Hepatocyte (in vitro differentiated cells): ENCODE measurements at regions not wholly inside any gene's neighbourhood (a gene's known extent, or its start where the extent isn't known, plus 50 kb on each side); places are given as distances from the start of the nearest gene placed in this dataset.
"Not testable (repeated sequence)": the region's sequence is repeated elsewhere in the genome, so short reads cannot be mapped to it uniquely, and the experiment has no call there.

ENCODE experiments used
- DNase-seq: peaks from one replicate; pipeline ENCODE4 v3.0.0-alpha.2; 2016; ENCODE audit warnings: low spot score
- H2AFZ ChIP-seq: fragments of 200-600 bp; sonication (generic); 2 replicates; pipeline ENCODE4 v1.6.0; 2016; ENCODE audit warnings: antibody characterized with exemption, mild to moderate bottlenecking
- H3K27ac ChIP-seq: fragments of 200-600 bp; sonication (generic); 2 replicates; pipeline ENCODE4 v1.5.1; 2016; ENCODE audit warnings: mild to moderate bottlenecking
- H3K27me3 ChIP-seq: fragments of 200-600 bp; sonication (generic); 2 replicates; pipeline ENCODE4 v1.6.1; 2016
- H3K36me3 ChIP-seq: fragments of 200-600 bp; sonication (generic); replicated peaks from 2 replicates; pipeline ENCODE4 v1.5.1; 2016; ENCODE audit warnings: low read depth; ENCODE audit not compliant: insufficient read depth
- H3K4me1 ChIP-seq: fragments of 200-600 bp; sonication (generic); 2 replicates; pipeline ENCODE4 v1.5.1; 2016; ENCODE audit warnings: mild to moderate bottlenecking, moderate library complexity; ENCODE audit not compliant: insufficient read depth
- H3K4me2 ChIP-seq: fragments of 200-600 bp; sonication (generic); 2 replicates; pipeline ENCODE4 v1.6.0; 2016
- H3K4me3 ChIP-seq: fragments of 200-600 bp; sonication (generic); 2 replicates; pipeline ENCODE4 v1.5.1; 2016; ENCODE audit warnings: mild to moderate bottlenecking
- H3K79me2 ChIP-seq: fragments of 200-600 bp; sonication (generic); 2 replicates; pipeline ENCODE4 v1.6.0; 2017; ENCODE audit warnings: mild to moderate bottlenecking
- H3K9me2 ChIP-seq: fragments of 200-600 bp; sonication (generic); replicated peaks from 2 replicates; pipeline ENCODE4 v1.6.0; 2017; ENCODE audit warnings: mild to moderate bottlenecking; ENCODE audit not compliant: insufficient read depth
- H3K9me3 ChIP-seq: fragments of 200-600 bp; sonication (generic); 2 replicates; pipeline ENCODE4 v1.5.1; 2016; ENCODE audit warnings: low read depth, mild to moderate bottlenecking
- H4K20me1 ChIP-seq: fragments of 200-600 bp; sonication (generic); 2 replicates; pipeline ENCODE4 v1.6.0; 2016; ENCODE audit warnings: mild to moderate bottlenecking; ENCODE audit not compliant: insufficient read depth, poor library complexity, severe bottlenecking
- WGBS: methylation state at CpG from one replicate; pipeline ENCODE4 v1.1.6; 2016; ENCODE audit warnings: low lambda C conversion rate; ENCODE audit errors: missing lambda C conversion rate; 5-methylcytosine and 5-hydroxymethylcytosine counted together

DNA sequence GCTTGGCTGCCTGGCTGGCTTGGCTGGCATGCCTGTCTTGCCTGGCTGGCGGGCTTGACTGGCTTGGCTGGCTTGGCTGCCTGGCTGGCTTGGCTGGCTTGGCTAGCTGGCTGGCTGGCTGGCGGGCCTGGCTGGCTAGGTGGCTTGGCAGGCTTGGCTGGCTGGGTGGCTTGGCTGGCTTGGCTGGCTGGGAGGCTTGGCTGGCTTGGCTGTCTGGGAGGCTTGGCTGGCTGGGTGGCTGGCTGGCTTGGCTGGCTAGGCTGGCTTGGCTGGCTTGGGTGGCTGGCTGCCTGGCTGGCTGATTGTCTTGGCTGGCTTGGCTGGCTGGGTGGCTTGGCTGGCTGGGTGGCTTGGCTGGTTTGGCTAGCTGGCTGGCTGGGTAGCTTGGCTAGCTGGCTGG lies 2819.7 kb downstream of the RPIA start:
- not testable (repeated sequence) for DNase-seq, H3K27me3 ChIP-seq, H3K4me2 ChIP-seq, H3K4me3 ChIP-seq, H2AFZ ChIP-seq, H3K9me3 ChIP-seq, H4K20me1 ChIP-seq, H3K9me2 ChIP-seq, H3K36me3 ChIP-seq, H3K79me2 ChIP-seq, H3K4me1 ChIP-seq, H3K27ac ChIP-seq
- 84% methylated on average over 2 of the region's 2 CpGs for WGBS

GRCh38 chr2:91515966-91516365 lies 2824.5 kb downstream of the RPIA start:
- not testable (repeated sequence) for H3K27me3 ChIP-seq, H4K20me1 ChIP-seq, H2AFZ ChIP-seq, H3K4me1 ChIP-seq, H3K79me2 ChIP-seq, H3K36me3 ChIP-seq, H3K27ac ChIP-seq, H3K4me3 ChIP-seq, H3K9me2 ChIP-seq, H3K9me3 ChIP-seq, H3K4me2 ChIP-seq, DNase-seq
- WGBS = 74% methylated on average over 3 of the region's 3 CpGs

GRCh38 chr2:91516669-91517068 lies 2825.2 kb downstream of the RPIA start:
- not testable (repeated sequence) for H4K20me1 ChIP-seq, H3K79me2 ChIP-seq, H3K4me1 ChIP-seq, H3K9me3 ChIP-seq, DNase-seq, H3K4me2 ChIP-seq, H3K27ac ChIP-seq, H3K27me3 ChIP-seq, H2AFZ ChIP-seq, H3K9me2 ChIP-seq, H3K36me3 ChIP-seq, H3K4me3 ChIP-seq
- WGBS = 78% methylated on average over 6 of the region's 6 CpGs

DNA sequence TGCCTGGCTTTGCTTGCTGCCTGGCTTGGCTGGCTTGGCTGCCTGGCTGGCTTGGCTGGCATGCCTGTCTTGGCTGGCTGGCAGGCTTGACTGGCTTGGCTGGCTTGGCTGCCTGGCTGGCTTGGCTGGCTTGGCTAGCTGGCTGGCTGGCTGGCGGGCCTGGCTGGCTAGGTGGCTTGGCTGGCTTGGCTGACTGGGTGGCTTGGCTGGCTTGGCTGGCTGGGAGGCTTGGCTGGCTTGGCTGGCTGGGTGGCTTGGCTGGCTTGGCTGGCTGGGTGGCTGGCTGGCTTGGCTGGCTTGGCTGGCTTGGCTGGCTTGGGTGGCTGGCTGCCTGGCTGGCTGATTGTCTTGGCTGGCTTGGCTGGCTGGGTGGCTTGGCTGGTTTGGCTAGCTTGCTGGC lies 2826.4 kb downstream of the RPIA start:
- H3K27ac ChIP-seq, H3K27me3 ChIP-seq, H4K20me1 ChIP-seq, H2AFZ ChIP-seq, H3K4me3 ChIP-seq, H3K4me2 ChIP-seq, H3K79me2 ChIP-seq, DNase-seq, H3K4me1 ChIP-seq, H3K36me3 ChIP-seq, H3K9me2 ChIP-seq, H3K9me3 ChIP-seq: not testable (repeated sequence)
- WGBS = 86% methylated on average over 1 of the region's 1 CpG

GRCh38 chr2:91518361-91518981 lies 2827.0 kb downstream of the RPIA start:
- not testable (repeated sequence) for H3K9me3 ChIP-seq, H4K20me1 ChIP-seq, H3K36me3 ChIP-seq, H3K9me2 ChIP-seq, H3K27ac ChIP-seq, H3K4me2 ChIP-seq, H2AFZ ChIP-seq, H3K27me3 ChIP-seq, H3K4me1 ChIP-seq, H3K4me3 ChIP-seq, DNase-seq, H3K79me2 ChIP-seq
- 72% methylated on average over 4 of the region's 5 CpGs for WGBS

- WGBS = 85% methylated on average over 2 of the region's 3 CpGs
- not testable (repeated sequence) for H3K27me3 ChIP-seq
These were observed 2827.9 kb downstream of the RPIA start for GRCh38 chr2:91519359-91519758.

GRCh38 chr2:91519914-91520313 lies 2828.4 kb downstream of the RPIA start:
- not testable (repeated sequence) for H3K79me2 ChIP-seq, H4K20me1 ChIP-seq, H3K4me2 ChIP-seq, H3K36me3 ChIP-seq, H3K27ac ChIP-seq, H3K9me2 ChIP-seq, H3K4me1 ChIP-seq, H3K9me3 ChIP-seq, H3K4me3 ChIP-seq, H2AFZ ChIP-seq, DNase-seq, H3K27me3 ChIP-seq
- 77% methylated on average over 3 of the region's 5 CpGs for WGBS

More at GRCh38 chr2:91519359-91519758, 2827.9 kb downstream of the RPIA start:
- not testable (repeated sequence) for H3K27ac ChIP-seq, H3K9me2 ChIP-seq, H3K4me3 ChIP-seq, H2AFZ ChIP-seq, H3K36me3 ChIP-seq, DNase-seq, H3K9me3 ChIP-seq, H3K79me2 ChIP-seq, H3K4me2 ChIP-seq, H4K20me1 ChIP-seq, H3K4me1 ChIP-seq

GRCh38 chr2:91520523-91520922 lies 2829.1 kb downstream of the RPIA start:
- H3K9me2 ChIP-seq = not testable (repeated sequence)

DNA sequence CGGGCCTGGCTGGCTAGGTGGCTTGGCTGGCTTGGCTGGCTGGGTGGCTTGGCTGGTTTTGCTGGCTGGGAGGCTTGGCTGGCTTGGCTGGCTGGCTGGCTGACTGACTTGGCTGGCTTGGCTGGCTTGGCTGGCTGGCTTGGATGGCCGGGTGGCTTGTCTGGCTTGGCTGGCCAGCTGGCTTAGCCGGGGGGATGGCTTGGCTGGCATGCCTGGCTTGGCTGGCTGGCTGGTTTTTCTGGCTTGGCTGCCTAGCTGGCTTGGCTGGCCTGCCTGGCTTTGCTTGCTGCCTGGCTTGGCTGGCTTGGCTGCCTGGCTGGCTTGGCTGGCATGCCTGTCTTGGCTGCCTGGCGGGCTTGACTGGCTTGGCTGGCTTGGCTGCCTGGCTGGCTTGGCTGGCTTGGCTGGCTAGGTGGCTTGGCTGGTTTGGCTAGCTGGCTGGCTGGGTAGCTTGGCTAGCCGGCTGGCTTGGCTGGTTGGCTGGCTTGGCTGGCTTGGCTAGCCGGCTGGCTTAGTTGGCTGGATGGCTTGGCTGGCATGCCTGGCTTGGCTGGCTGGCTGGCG lies 2829.6 kb downstream of the RPIA start:
- H3K4me2 ChIP-seq, H3K36me3 ChIP-seq, H3K4me3 ChIP-seq, H3K79me2 ChIP-seq, H3K27me3 ChIP-seq, H2AFZ ChIP-seq, DNase-seq, H3K4me1 ChIP-seq, H3K9me2 ChIP-seq, H3K9me3 ChIP-seq, H3K27ac ChIP-seq, H4K20me1 ChIP-seq: not testable (repeated sequence)
- 93% methylated on average over 2 of the region's 7 CpGs for WGBS

More at GRCh38 chr2:91520523-91520922, 2829.1 kb downstream of the RPIA start:
- H2AFZ ChIP-seq, H3K9me3 ChIP-seq, H3K36me3 ChIP-seq, DNase-seq, H3K27me3 ChIP-seq, H3K27ac ChIP-seq, H4K20me1 ChIP-seq, H3K4me3 ChIP-seq, H3K4me1 ChIP-seq, H3K79me2 ChIP-seq, H3K4me2 ChIP-seq: not testable (repeated sequence)
- WGBS = 81% methylated on average over 3 of the region's 3 CpGs
